HG03442 (cell line): ENCODE measurements at regions not wholly inside any gene's neighbourhood (a gene's known extent, or its start where the extent isn't known, plus 50 kb on each side); places are given as distances from the start of the nearest gene placed in this dataset.

Experiments
- ATAC-seq: cut with Tn5 transposase; IDR thresholded peaks from one replicate; pipeline ENCODE4 v1.9.1; 2021; ENCODE audit warnings: mild to moderate bottlenecking, moderate library complexity; ENCODE audit not compliant: unreplicated experiment

DNA sequence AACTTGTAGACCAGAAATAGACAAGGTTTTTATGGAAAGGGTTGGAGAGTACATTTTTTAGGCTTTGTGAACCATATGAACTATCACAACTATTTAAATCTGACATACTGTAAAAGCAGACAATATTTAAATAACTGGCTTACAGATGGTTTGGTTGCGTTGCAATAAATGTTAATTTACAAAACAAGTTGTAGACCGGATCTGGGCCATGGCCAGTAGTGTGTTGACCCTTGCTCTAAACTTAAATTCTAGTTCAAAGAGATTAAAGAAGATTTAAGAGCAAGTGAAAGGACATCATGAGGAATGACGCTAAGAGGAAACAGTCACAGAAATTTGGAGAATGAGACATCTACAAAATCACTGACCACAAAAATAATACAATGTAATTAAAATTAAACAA, 652.7 kb downstream of the DCDC2C start:
- ATAC-seq: no peak

DNA sequence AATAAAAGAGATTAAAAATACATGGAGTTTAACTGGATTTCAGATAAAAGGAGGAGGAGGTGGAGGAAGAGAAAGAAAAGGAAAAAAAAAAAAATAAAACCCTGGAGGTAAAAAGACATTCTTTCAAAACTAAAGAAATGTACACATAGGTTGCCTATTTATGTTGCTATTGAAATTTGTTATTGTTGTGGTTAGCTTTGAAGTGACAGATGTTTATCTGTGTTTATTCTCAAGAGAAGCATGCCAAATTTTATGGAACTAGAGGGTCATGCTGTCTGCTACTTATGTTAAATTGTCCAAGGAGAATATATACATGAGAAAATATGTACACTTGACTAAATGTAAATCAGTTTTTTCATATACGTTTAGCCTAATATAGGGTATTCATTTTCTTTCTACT, 653.2 kb downstream of the DCDC2C start:
- no peak for ATAC-seq

DNA sequence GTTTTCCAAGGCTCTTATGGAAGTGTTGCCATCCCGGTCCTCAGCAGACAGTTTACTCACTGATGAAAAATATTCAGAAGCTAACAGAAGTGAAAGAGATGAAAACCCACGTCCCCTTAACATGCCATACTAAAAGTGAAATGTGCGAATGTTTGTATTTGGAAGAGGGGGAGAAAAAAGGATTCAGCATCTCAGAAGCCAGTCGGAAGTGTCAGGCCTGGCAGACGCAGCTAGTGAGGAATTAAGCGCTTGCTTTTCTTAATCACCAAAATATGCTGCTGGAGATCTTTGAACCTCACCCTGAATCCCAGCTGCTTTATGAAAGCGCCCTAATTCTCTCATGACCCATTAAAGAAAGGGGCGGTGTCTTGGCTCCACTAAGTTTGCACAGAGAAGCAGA, 653.7 kb downstream of the DCDC2C start:
- no peak for ATAC-seq

DNA sequence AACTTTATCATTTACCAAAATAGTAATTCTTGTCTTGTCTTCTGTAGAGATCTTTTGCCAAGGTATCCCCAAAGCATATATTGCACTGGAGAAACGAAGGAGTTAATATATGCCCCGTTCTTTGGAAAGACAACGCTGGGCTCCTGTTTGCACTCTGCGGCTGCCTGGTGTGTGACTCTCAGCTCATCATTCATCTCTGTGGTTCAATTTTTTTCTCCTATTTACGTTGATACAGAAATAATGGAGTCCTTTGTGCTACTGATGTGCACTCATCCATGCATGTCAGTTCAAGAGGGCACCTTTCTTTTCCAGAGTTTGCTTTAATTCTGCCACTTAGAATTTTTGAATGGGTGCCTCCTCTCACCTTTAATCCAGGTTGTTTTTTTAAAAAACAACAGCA, 655.5 kb downstream of the DCDC2C start:
- no peak for ATAC-seq

DNA sequence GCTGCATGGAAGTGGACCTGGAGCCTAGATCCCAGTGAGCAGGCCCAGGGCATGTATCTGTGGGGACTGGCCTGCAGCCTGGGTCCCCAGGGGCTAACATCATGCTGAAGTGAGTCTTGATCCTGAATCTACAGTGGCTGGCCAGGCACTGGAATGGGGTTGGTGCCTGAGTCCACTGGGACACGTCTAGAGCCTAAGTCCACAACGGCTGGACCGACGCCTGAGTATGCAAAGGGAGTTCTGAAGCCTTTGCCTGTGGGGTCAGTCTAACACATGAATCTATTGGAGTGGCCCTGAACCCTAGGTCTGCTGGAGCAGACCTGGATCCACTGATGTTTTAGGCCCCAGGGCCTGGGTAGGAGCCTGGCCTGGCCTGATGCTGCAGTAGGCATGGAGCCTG, 665.5 kb downstream of the DCDC2C start:
- ATAC-seq: no peak

DNA sequence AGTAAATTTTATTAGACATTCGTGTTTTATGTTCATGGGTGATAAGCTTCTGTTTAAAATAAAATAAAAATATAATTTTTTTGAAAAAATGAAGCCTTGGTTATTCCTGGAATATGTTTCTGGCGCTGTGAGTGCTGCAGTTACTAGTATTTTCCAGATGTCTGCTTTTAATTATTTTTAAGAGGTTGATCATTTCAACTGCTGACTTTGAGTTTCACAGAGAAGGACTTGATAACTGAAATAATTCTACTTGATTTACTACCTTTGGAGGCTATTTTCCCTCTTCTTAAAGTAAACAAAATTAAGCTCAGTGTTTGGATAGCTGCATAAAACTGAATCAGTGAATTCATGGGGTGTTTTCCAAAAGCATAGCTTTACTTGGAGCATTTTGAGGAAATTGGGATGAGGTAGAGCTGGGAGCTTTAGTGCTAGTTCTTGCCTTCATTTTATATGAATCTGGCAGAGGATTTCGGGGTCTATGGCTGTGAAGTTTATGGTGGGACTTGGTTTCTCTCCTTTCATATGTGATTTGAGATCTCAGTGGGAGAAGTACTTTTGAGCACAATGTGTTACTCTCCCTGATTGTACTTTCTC, 666.5 kb downstream of the DCDC2C start:
- no peak for ATAC-seq

DNA sequence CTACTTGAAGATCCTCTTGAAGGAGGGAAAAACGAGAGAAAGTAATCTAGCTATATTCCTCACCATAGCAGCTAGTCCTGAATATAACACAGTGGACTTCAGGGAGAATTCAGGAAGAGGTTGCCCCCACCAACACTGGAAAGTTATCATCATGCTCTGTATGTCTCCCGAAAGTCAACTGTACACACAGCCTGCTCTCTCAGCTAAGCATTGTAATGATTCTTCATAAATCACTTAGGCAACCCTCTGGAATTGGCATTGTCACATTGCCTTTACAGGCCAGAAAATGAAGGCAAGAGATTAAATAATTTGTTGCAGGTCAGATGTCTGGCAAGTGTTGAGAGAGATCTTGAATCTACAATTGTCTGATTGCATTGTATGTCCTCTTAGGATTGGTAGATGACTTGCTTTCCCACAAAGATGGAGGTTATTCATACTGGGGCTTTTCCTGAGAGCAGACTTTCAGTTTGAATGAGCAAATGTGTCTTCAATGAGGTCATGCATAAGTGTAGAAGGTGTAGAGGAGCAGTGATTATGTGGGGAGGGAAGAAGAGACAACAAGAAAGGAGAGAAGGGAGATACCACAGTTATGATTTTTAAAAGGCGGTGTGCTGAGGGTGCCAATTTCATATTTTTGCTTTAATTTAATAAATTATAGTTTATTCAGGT, 667.2 kb downstream of the DCDC2C start:
- no peak for ATAC-seq

DNA sequence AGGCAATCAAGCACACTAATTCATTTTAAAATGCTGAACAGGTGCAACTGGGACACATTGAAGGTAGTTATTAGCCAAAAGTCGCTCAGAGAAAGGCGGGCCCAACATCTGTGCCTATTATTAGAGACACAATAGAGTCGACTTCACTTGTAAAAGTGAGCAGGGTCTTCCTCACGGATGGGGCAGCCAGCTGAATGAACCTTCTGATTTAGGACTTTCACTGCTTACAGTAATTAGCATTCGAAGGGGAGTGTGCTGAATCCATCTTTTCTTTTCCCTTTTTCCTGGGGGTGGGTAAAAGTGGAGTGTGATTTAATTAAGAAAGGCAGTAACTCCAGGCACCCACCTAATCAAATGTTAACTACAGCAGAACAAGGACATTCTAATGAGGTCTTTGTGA, 677.7 kb downstream of the DCDC2C start:
- no peak for ATAC-seq

DNA sequence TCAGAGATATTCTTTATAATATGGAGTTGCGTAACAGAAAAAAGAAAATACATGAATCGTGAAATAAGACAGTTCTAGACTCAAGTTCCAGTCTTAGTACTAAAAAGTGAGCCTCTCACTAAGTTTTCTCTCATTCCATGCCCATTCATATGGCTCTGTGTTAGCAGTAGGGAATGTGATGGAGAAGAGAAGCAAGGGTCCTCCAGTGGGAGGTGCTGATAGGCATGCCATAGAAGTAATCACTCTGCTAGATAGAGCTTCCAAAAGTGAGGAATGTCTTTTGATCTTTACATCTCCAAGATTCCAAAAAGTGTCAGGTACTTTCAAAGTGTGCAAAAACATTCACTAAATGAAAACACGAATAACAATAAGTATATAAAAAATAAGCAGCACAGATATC, 678.4 kb downstream of the DCDC2C start:
- ATAC-seq: no peak

DNA sequence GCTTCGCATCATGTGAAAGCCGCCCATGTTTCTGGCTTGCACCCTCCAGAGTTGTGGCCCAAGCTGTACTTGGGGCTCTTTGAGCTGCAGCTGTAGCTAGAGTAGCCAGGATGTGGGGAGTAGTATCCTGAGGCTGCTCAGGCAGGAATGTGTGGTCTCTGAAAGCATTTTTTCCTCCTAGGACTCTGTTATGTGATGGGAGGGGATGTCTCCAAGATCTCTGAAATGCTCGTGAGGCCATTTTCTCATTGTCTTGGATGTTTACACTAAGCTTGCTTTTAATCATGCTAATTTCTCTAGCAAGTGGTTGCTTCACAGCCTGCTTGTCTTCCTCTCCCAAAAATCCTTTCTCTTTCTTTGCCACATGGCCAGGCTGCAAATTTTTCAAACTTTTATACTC, 687.6 kb downstream of the DCDC2C start:
- no peak for ATAC-seq

DNA sequence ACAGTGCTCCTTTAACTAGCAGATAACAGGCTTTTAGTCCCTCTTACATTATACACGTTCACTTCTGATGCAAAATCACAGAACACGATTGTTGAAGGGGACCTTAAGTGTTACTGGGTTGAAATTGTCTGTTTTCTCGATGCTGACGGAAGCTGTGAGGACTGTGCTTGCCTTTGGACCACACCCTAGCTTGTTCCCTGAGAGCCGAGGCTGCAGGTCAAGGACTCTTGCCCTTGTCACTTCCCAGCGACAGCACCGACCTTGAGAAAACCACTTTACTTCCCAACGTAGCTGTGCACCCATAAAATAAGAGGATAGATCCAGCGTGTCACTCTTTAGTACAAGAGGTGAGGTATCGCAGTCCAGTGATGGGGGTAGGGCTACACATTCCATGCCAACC, 701.0 kb downstream of the DCDC2C start:
- no peak for ATAC-seq

DNA sequence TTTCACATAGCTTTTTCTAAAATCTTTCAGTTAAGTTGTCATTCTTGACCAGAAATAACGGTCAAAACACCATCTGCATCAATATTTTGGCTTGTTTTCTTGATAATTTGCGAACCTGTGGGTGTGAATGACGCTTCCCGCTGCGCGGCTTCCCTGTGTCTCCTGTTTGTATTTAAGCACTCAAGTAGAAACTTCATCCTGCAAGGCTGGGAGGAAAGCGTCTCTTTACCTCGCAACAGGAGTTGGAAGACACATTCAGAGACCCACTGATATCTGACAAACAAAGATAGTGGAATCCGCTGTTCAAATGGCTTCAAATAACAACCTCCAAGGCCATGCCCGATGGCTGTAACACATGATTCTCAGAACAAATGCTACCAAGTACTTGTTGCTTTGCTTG, 704.9 kb downstream of the DCDC2C start:
- no peak for ATAC-seq

DNA sequence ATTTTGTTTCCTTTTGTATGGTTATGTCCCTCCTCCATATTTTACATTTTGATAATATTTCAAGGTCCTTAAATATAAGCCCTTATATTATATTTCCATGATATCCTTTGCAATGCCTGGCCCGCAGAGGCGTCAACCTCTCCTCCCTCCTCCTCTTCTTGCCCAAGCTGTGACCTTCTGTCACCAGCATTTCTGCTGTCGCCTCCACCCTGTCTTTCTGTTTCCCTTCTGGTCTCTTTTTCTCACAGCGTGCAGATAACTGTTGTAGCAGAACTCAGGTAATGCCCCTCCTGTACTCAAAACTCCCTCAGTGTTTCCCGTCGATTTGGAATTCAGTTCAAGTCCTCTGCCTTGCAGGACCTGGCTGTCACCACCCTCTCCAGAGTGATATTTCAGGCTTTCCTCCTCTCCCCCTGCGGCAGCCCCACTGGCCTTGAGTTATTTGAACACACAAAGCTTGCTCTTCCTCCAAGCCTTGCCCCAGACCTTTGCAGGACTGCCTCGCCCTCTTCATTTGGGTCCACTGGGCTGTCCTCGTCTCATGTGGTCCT, 709.3 kb downstream of the DCDC2C start:
- ATAC-seq: no peak

DNA sequence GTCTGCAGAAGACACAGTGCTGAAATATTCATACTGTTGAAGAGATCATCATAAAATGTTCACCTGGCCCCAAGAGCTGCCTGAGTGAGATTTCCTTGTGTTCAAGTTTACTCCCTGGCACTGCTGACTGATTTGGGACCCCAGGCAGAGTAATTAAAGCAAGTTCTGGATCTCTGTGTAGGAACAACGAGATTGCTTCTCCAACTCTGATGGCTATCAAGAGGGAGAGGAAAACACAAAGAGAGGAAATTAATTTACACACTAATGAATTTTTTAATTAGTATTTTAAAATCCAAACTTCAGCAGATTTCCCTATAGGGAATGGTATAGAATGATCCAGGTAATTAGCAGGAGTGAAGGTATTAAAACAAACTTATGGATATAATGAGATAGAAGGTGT, 711.8 kb downstream of the DCDC2C start:
- ATAC-seq: no peak

DNA sequence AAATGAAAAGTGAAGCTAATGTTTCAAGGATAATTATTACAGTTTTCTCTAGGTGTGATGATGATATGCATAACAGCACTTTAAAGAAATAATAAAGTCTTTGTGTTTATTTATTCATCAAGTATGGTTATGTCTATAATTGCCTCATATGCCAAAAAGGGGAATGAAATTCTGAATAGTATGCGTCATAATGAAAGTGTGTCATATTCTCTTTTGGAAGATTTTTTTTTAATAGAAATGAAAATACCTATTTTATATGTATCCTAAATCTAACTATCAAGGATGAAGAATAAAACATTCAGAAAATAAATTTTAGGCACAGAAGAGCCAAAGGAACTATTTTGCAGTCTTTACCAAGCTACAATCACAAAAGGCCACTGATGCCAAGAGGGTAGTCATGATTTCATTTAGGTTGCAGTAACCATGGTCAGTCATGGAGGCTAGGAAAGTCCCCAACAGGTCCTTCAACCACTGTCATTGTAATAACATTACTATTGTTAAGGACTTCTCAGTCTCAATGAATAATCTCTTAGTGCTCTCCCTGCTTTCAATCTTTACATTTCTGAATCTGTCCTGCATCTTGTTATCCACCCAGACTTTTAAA, 712.5 kb downstream of the DCDC2C start:
- no peak for ATAC-seq

DNA sequence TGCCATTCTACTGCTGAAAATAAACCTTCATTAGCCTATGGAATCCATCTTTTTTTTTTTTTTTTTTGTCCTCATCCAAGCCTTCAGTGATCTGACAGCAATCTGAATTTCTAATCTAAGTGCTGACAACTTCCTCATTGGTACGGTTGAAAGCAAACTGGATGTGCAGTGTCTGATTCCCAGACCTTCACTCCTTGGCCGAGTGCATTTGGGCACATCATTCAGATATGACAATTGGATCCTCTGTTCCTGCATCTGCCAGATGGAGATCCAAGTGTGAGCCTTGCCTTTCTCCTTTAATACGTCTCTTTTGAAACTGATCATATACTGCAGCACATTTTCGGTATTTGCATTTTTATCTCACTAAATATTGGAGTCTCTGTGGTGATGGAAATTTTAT, 713.1 kb downstream of the DCDC2C start:
- no peak for ATAC-seq

DNA sequence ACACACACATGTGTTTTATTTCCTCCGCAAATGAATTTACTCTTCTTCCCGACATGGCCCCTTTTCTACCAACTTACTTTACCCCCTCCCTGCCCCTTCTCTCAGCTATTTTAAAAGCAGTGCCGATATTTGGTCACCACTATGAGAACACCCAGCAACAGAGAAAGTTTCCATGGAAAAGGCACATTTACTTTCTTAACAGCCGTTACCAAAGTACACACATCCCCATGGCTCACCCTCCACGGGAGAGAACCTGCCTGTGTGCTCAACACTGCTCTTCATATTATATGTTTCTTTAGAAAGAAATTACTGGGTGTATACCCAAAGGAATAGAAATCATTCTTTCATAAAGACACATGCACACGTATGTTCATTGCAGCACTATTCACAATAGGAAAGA, 714.4 kb downstream of the DCDC2C start:
- no peak for ATAC-seq

DNA sequence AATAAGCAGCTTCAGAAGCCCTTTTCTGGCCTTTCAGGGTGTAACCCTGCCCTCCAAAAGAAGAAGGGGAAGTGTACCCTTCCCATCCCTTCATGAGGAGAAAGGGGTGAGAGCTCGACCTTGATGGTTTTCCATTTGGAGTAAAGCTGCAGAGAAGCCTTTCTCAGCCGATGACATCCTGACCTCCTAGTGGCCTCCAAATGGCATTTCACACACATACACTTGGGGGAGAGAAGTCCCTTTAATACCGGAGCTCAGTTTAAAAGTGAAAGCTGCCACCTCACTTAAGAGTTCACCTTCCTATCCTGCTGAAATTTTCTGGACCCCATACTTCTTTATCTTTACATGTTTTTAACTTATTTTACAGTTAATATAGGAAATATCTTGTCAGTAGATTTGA, 716.7 kb downstream of the DCDC2C start:
- ATAC-seq: no peak

DNA sequence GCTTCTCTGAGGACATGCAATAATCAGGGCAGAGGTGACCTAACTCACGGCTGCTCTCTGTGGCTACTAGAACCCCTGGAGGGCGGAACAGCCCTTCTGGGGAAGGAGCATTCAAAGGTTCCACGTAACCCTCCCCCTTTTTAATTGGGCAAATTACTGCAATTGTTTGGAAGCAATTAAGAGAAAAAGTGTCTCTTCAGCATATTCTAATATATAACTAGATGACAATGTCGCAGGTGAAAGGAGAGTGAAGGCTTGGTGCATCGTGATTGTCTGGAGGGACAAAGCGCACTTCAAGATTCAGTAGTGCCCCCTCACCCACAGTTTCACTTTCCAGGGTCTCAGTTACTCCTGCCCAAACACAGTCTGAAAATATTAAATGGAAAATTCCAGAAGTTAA, 720.8 kb downstream of the DCDC2C start:
- no peak for ATAC-seq

DNA sequence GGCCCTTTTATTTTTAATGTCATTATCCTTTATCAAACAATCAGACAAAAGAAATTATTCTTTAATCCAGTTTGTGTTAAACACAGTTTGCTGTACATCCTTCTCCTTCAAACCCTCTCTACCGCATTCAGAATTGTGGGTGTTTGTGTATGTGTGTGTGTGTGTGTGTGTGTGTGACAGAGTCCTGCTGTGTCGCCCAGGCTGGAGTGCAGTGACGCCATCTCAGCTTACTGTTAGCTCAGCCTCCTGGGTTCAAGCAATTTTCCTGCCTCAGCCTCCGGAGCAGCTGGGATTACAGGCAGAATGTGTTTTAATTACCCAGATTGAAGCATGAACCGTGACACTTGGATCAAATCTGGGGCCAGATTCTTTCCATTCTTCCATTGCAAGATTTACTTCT, 723.7 kb downstream of the DCDC2C start:
- no peak for ATAC-seq

DNA sequence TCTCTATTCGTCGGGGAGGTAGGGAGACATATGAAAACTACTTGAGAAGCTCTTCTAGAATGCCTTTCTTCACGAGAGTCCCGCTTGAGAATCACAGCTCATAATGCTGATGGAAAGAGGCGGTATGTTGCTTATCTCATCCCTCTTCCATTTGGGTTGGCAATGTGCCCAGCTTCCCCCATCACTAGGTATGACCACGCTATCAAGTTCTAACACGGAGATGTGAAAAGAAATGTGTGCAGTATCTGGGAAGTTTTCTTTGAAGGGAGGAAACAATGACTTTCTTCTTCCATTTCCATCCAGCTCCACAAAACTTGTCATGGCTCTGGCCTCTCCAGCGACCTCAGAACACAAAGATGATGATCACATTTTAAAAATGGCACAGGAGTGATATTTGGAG, 742.4 kb downstream of the DCDC2C start:
- no peak for ATAC-seq

DNA sequence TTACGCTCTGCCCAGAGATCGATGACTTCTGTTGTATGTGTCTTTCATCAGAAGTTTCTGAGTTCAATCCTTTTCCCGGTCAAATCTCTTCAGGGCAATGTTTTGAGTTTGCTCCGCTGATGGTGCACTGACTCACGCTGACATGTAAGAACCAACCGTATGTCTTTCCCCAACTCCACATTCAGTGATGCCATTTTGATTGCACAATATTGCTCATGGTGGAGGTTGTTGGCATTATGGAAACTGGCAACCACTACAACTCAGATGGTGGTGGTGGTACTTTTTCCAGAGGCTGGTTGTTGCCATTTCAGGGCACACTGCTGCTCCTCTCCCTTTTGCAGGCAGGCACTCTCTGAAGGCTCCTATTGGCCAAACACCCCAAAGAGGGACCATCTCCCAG, 751.5 kb downstream of the DCDC2C start:
- no peak for ATAC-seq
